Upper lobe of left lung (tissue), 4 donors: ENCODE measurements at regions not wholly inside any gene's neighbourhood (a gene's known extent, or its start where the extent isn't known, plus 50 kb on each side); places are given as distances from the start of the nearest gene placed in this dataset.

ENCODE experiments used
- POLR2AphosphoS5 ChIP-seq, 2 donors: sonication (generic); formaldehyde crosslinking; IDR thresholded peaks; one replicate each; pipeline ENCODE4 v1.5.1; 2017; ENCODE audit warnings: antibody characterized with exemption in 2 of 2
- TF ChIP-seq, protein P1 (sequence below), 6 experiments: fragments of 450-650 bp in 4 of 6; fragments of 200-600 bp in 2 of 6; sonication (generic) in 2 of 6; IDR thresholded peaks; one replicate each; pipeline ENCODE4 v1.5.1; 2016 to 2019; ENCODE audit warnings: antibody characterized with exemption in 6 of 6

DNA sequence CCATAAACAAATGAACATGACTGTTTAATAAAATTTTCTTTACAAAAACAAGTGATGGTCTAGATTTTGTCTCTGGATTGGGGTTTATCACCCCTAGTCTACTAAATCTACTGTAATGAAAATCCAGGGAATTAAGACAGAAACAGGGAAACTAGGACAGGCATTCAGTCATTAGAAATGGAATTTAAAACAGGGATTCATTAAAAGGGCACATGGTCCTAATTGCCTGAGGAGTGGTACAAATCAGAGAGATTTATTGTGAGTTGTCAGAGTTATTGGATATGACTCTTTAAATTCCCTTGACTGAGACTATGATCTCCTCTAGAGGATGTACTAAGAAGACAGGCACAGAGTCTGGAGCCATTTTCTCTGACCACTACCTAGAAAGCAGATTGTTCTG is 670.9 kb upstream of the GCFC2 start:
- TF ChIP-seq, protein P1, sequence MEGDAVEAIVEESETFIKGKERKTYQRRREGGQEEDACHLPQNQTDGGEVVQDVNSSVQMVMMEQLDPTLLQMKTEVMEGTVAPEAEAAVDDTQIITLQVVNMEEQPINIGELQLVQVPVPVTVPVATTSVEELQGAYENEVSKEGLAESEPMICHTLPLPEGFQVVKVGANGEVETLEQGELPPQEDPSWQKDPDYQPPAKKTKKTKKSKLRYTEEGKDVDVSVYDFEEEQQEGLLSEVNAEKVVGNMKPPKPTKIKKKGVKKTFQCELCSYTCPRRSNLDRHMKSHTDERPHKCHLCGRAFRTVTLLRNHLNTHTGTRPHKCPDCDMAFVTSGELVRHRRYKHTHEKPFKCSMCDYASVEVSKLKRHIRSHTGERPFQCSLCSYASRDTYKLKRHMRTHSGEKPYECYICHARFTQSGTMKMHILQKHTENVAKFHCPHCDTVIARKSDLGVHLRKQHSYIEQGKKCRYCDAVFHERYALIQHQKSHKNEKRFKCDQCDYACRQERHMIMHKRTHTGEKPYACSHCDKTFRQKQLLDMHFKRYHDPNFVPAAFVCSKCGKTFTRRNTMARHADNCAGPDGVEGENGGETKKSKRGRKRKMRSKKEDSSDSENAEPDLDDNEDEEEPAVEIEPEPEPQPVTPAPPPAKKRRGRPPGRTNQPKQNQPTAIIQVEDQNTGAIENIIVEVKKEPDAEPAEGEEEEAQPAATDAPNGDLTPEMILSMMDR (IDR thresholded peaks at IDR 0.05) = no peak
- TF ChIP-seq POLR2AphosphoS5 (IDR thresholded peaks at IDR 0.05) = no peak
